SK-N-SH treated with all-trans-retinoic acid at 6 μM for 48 hours (cell line): ENCODE measurements at regions not wholly inside any gene's neighbourhood (a gene's known extent, or its start where the extent isn't known, plus 50 kb on each side); places are given as distances from the start of the nearest gene placed in this dataset.

Source experiments
- ATAC-seq: fragments of 200-7000 bp; cut with Tn5 transposase; 3 replicates; pipeline ENCODE4 v1.9.1; 2020; ENCODE audit warnings: mild to moderate bottlenecking, moderate library complexity
- ARNTL ChIP-seq: fragments of 450-650 bp; formaldehyde crosslinking; IDR thresholded peaks from 2 replicates; pipeline ENCODE4 v1.5.0; 2020; ENCODE audit warnings: low read depth, mild to moderate bottlenecking, moderate library complexity, borderline replicate concordance
- BACH2 ChIP-seq: fragments of 250-450 bp; sonication (Bioruptor Pico); IDR thresholded peaks from 2 replicates; pipeline ENCODE4 v1.9.0; 2021; ENCODE audit warnings: mild to moderate bottlenecking, borderline replicate concordance
- CREB5 ChIP-seq: fragments of 250-450 bp; sonication (Bioruptor Pico); IDR thresholded peaks from 2 replicates; pipeline ENCODE4 v1.5.1; 2020; ENCODE audit warnings: low read depth, mild to moderate bottlenecking, moderate library complexity
- CSDC2 ChIP-seq: fragments of 250-450 bp; sonication (Bioruptor Pico); IDR thresholded peaks from 2 replicates; pipeline ENCODE4 v1.5.0; 2020; ENCODE audit warnings: mild to moderate bottlenecking, moderate library complexity
- CSRNP3 ChIP-seq: fragments of 250-450 bp; sonication (Bioruptor Pico); IDR thresholded peaks from 2 replicates; pipeline ENCODE4 v1.5.1; 2021; ENCODE audit warnings: mild to moderate bottlenecking, moderate library complexity
- ESRRG ChIP-seq: fragments of 250-450 bp; sonication (Bioruptor Pico); IDR thresholded peaks from 2 replicates; pipeline ENCODE4 v1.6.1; 2021; ENCODE audit warnings: mild to moderate bottlenecking
- GLIS3 ChIP-seq: fragments of 250-450 bp; sonication (Bioruptor Pico); IDR thresholded peaks from 2 replicates; pipeline ENCODE4 v1.5.0; 2020; ENCODE audit warnings: mild to moderate bottlenecking, moderate library complexity
- ISL1 ChIP-seq: fragments of 250-450 bp; sonication (Bioruptor Pico); IDR thresholded peaks from 2 replicates; pipeline ENCODE4 v2.1.2; 2022; ENCODE audit warnings: mild to moderate bottlenecking, moderate library complexity
- OSR1 ChIP-seq: fragments of 250-450 bp; sonication (Bioruptor Pico); IDR thresholded peaks from 2 replicates; pipeline ENCODE4 v1.8.0; 2022; ENCODE audit warnings: moderate library complexity, mild to moderate bottlenecking, inconsistent platforms
- PATZ1 ChIP-seq: fragments of 250-450 bp; sonication (Bioruptor Pico); IDR thresholded peaks from 2 replicates; pipeline ENCODE4 v1.8.0; 2020; ENCODE audit warnings: mild to moderate bottlenecking, moderate library complexity, borderline replicate concordance
- POU6F1 ChIP-seq: fragments of 250-450 bp; sonication (Bioruptor Pico); IDR thresholded peaks from 2 replicates; pipeline ENCODE4 v1.8.0; 2021; ENCODE audit warnings: low read depth, mild to moderate bottlenecking, moderate library complexity, borderline replicate concordance
- PPARA ChIP-seq: fragments of 250-450 bp; sonication (Bioruptor Pico); IDR thresholded peaks from 2 replicates; pipeline ENCODE4 v1.5.0; 2020; ENCODE audit warnings: mild to moderate bottlenecking, borderline replicate concordance
- SNAI2 ChIP-seq: fragments of 250-450 bp; sonication (Bioruptor Pico); IDR thresholded peaks from 2 replicates; pipeline ENCODE4 v1.5.0; 2020; ENCODE audit warnings: mild to moderate bottlenecking, moderate library complexity
- TOX ChIP-seq: fragments of 250-450 bp; sonication (Bioruptor Pico); IDR thresholded peaks from 2 replicates; pipeline ENCODE4 v1.8.0; 2021; ENCODE audit warnings: mild to moderate bottlenecking, moderate library complexity, borderline replicate concordance
- ZFP3 ChIP-seq: fragments of 250-450 bp; sonication (Bioruptor Pico); IDR thresholded peaks from 2 replicates; pipeline ENCODE4 v1.5.0; 2020; ENCODE audit warnings: mild to moderate bottlenecking, moderate library complexity
- ZFP30 ChIP-seq: fragments of 450-650 bp; formaldehyde crosslinking; IDR thresholded peaks from 2 replicates; pipeline ENCODE4 v1.5.0; 2022; ENCODE audit warnings: mild to moderate bottlenecking, moderate library complexity
- ZNF565 ChIP-seq: fragments of 450-650 bp; formaldehyde crosslinking; conservative IDR thresholded peaks from 2 replicates; pipeline ENCODE4 v1.5.0; 2020; ENCODE audit warnings: low read depth, mild to moderate bottlenecking, moderate library complexity
- ZNF70 ChIP-seq: fragments of 450-650 bp; formaldehyde crosslinking; IDR thresholded peaks from 2 replicates; pipeline ENCODE4 v1.5.0; 2020; ENCODE audit warnings: mild to moderate bottlenecking, moderate library complexity
- ZNF8 ChIP-seq: fragments of 450-650 bp; formaldehyde crosslinking; IDR thresholded peaks from 2 replicates; pipeline ENCODE4 v1.5.0; 2020; ENCODE audit warnings: mild to moderate bottlenecking, moderate library complexity

GRCh38 chr16:63623551-63624039 lies 1498.3 kb downstream of the CDH11 start (continued):
- no peak for TF ChIP-seq POU6F1 (CRISPR knock-in tag)
- TF ChIP-seq CSDC2 (CRISPR knock-in tag), result no peak
- no peak for TF ChIP-seq ISL1
- TF ChIP-seq BACH2, result no peak
- TF ChIP-seq, all 23 proteins: peak for 0

- no peak for TF ChIP-seq ARNTL
- TF ChIP-seq SNAI2 (CRISPR knock-in tag), result no peak
- ATAC-seq, result no peak
These were observed 1502.9 kb downstream of the CDH11 start for GRCh38 chr16:63618896-63619485.

- peak; percentile 77 for ATAC-seq
- no peak for TF ChIP-seq PPARA
- TF ChIP-seq GLIS3 (CRISPR knock-in tag), result no peak
These were observed 1503.7 kb downstream of the CDH11 start for GRCh38 chr16:63617990-63618763.

GRCh38 chr16:63617047-63617989 lies 1504.5 kb downstream of the CDH11 start:
- ATAC-seq, result peak; percentile 80

More at GRCh38 chr16:63617047-63617989, 1504.5 kb downstream of the CDH11 start:
- TF ChIP-seq ZNF70 (CRISPR knock-in tag) (no peak), ZFP30 (CRISPR knock-in tag) (no peak), ZFP3 (CRISPR knock-in tag) (no peak), PATZ1 (CRISPR knock-in tag) (no peak), ESRRG (no peak), CSDC2 (CRISPR knock-in tag) (no peak), SNAI2 (CRISPR knock-in tag) (no peak), ISL1 (no peak), OSR1 (CRISPR knock-in tag) (no peak), CSRNP3 (CRISPR knock-in tag) (no peak), ZNF565 (CRISPR knock-in tag) (no peak), TOX (CRISPR knock-in tag) (no peak), ZNF8 (CRISPR knock-in tag) (no peak), BACH2 (no peak), POU6F1 (CRISPR knock-in tag) (no peak), CREB5 (CRISPR knock-in tag) (no peak)
